ENCODE measurements at regions not wholly inside any gene's neighbourhood (a gene's known extent, or its start where the extent isn't known, plus 50 kb on each side); places are given as distances from the start of the nearest gene placed in this dataset.
A peak's percentile ranks its signal among the peaks of the same experiment; 100 is the strongest.
"Not testable (repeated sequence)": the region's sequence is repeated elsewhere in the genome, so short reads cannot be mapped to it uniquely, and the experiment has no call there.

DNA sequence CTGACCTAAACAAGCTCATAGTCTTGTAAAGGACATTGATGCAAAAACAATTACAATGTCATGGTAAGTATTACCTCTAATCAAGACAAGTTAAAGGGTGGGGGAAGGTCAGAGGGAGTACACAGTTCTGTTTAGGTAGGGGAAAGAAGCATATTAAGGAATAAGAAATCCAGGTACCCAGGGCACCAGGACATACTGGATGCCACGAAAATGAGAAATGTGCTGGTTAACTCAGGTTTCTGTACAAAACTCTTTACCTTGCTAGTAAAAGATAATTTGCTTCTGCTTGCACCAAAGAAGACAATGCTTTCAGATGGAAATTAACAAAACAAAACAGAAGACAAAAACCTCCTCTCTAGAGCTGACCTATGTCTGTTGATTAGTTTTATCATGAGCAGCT, 70.7 kb upstream of the MED13 start:
- no peak overlapping the region for H3K4me2 ChIP-seq
- H3K4me1 ChIP-seq = no peaks in the 10 kb centered on the region
- no peaks in the 10 kb centered on the region for H3K27me3 ChIP-seq
- H3K9me3 ChIP-seq (replicated peaks in 1 of 11) = peaks cover 21 to 40% (median 28%) of the 10 kb centered on the region in 11 experiments
- H3K36me3 ChIP-seq = no peaks in the 10 kb centered on the region
- no peak overlapping the region for H3K4me3 ChIP-seq
- no peak overlapping the region for H3K9ac ChIP-seq
- no peak overlapping the region for H3K27ac ChIP-seq
- no peak for TF ChIP-seq Cebpa-rat (IDR thresholded peaks at IDR 0.05)
- H4K20me1 ChIP-seq = no peaks in the 10 kb centered on the region

DNA sequence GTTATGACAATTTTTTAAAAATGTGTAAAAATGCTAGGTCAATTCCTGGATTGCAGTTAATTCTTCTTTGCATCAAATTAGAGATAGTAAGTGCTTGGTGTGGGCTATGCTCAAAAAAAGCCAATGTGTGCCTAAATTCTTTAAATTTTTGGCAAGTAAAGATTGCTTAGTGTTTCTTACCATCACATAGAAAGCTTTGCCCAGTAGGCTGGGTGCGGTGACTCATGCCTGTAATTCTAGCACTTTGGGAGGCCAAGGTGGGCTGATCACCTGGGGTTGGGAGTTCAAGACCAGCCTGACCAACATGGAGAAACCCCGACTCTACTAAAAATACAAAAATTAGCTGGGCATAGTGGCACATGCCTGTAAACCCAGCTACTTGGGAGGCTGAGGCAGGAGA, 70.0 kb upstream of the MED13 start:
- H3K27me3 ChIP-seq, H3K4me3 ChIP-seq, H3K36me3 ChIP-seq, H3K27ac ChIP-seq, H3K9ac ChIP-seq, H4K20me1 ChIP-seq, H3K4me2 ChIP-seq, H3K4me1 ChIP-seq: not testable (repeated sequence)
- peaks cover 20 to 34% (median 26%) of the 10 kb centered on the region in 11 experiments for H3K9me3 ChIP-seq (replicated peaks in 1 of 11)

DNA sequence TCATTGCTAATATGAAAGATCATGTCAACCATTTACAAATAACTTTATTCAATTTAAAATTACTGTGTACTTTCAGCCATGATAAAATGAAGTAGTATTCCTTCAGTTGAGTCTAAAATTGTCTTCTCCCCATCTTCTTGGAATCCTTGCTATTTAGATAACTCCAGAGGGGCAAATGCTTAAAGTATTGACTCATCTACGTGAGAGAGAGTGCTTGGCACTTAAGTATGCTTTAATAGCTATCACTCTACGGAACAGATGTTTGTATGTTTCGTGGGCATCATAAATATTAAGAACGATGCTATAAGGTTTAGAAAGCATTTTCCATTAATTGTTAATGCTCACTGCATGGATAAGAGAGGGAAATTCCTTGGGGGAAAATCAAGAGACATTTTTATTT, 69.3 kb upstream of the MED13 start:
- no peak overlapping the region for H3K4me2 ChIP-seq
- no peaks in the 10 kb centered on the region for H3K36me3 ChIP-seq
- no peaks in the 10 kb centered on the region for H3K4me1 ChIP-seq
- H3K27me3 ChIP-seq = no peaks in the 10 kb centered on the region
- no peaks in the 10 kb centered on the region for H4K20me1 ChIP-seq
- no peak overlapping the region for H3K27ac ChIP-seq
- H3K4me3 ChIP-seq = no peak overlapping the region
- no peak overlapping the region for H3K9ac ChIP-seq
- H3K9me3 ChIP-seq (replicated peaks in 1 of 11) = peaks cover 18 to 27% (median 21%) of the 10 kb centered on the region in 11 experiments
- TF ChIP-seq Cebpa-rat (IDR thresholded peaks at IDR 0.05) = no peak

DNA sequence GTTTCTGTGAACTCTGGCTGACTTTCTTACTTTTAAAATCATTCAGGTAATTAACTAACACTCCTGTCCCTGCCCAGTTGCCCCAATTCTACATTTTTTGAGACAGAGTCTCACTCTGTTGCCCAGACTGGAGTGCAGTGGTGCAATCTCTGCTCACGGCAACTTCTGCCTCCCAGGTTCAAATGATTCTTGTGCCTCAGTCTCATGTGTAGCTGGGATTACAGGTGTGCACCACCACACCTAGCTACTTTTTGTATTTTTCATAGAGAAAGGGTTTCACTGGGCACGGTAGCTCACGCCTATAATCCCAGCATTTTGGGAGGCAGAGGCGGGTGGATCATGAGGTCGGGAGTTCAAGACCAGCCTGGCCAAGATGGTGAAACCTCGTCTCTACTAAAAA, 66.2 kb upstream of the MED13 start:
- not testable (repeated sequence) for H3K4me2 ChIP-seq, H3K27me3 ChIP-seq

DNA sequence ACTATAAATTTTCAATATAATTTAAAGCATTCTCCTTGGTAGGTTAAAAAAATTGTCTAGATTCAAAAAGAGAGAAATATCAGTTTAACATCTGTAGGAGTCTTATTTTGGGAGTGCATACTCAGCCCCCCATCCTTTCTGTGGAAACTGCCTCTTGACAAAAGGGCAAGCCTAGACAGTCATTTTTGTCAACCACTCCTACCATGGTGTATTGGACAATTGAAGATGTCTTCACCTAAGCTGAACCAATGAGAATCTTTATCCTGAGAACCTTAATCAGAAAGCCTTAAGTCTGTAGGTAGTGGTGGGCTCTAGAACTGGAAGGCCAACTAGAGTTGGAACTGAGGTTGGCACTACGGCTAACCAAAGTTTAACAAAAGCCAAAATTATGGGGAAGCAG, 65.7 kb upstream of the MED13 start:
- Histone ChIP-seq H3K9me3 (replicated peaks in 1 of 11) (no peaks in the 10 kb centered on the region), H3K4me3 (no peak overlapping the region), H4K20me1 (no peaks in the 10 kb centered on the region), H3K4me1 (no peaks in the 10 kb centered on the region), H3K9ac (no peak overlapping the region), H3K36me3 (no peaks in the 10 kb centered on the region), H3K27me3 (no peaks in the 10 kb centered on the region), H3K4me2 (no peak overlapping the region), H3K27ac (no peak overlapping the region)
- TF ChIP-seq Cebpa-rat (IDR thresholded peaks at IDR 0.05) = no peak

More for the DNA sequence above, 66.2 kb upstream of the MED13 start:
- not testable (repeated sequence) for H3K36me3 ChIP-seq; H3K9me3 ChIP-seq (replicated peaks in 1 of 11); H4K20me1 ChIP-seq; H3K4me3 ChIP-seq; H3K4me1 ChIP-seq; H3K27ac ChIP-seq; H3K9ac ChIP-seq

DNA sequence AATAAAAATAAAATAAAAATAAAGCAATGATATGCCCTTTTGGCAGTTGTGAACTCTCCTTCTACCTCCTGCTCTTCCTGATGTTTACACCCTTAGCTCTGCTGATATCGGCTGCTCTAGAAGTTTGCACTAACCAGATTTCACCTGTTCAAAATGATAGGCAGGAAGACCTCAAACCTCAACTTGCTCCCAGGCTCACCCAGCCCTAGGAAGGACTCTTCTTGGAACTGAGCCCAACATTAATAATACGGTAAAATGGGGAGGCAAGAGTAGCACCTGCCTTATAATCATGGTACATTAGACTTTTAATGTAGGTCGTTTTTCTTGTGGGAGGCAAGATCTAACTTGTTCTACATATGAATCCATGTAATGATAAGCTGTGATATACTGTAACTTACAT, 61.2 kb upstream of the MED13 start:
- H3K4me3 ChIP-seq = no peak overlapping the region
- no peaks in the 10 kb centered on the region for H4K20me1 ChIP-seq
- H3K27me3 ChIP-seq = no peaks in the 10 kb centered on the region
- H3K4me2 ChIP-seq = no peak overlapping the region
- no peak overlapping the region for H3K27ac ChIP-seq
- H3K4me1 ChIP-seq = peaks cover 0 to 2% (median 0%) of the 10 kb centered on the region in 10 experiments; a peak in 2 of 20 replicates
- no peak overlapping the region for H3K9ac ChIP-seq
- no peak for TF ChIP-seq Cebpa-rat (IDR thresholded peaks at IDR 0.05)
- H3K36me3 ChIP-seq = no peaks in the 10 kb centered on the region
- H3K9me3 ChIP-seq (replicated peaks in 1 of 11) = no peaks in the 10 kb centered on the region

DNA sequence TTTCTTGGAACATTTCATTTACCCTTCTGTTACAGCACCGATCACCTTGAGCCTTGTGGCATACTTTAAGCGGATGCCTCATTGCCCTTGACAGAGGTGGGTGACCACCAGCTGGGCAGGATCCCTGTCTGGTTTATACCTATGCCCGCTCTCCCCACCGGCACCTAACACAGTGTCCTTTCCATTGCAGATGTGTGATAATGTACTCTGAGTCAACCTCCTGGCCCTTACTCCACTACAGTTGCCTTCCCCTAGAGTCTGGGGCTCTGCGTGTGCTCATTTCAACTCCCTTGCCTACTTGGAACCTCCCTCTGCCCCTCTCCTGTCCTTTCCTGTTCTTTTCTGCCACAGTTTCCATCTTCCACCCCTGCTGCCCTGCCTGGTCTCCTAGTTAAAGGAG, 60.2 kb upstream of the MED13 start:
- H3K9ac ChIP-seq = no peak overlapping the region
- peaks cover 0 to 9% (median 0%) of the 10 kb centered on the region in 10 experiments; a peak in 5 of 20 replicates for H3K4me1 ChIP-seq
- TF ChIP-seq Cebpa-rat (IDR thresholded peaks at IDR 0.05) = no peak
- no peak overlapping the region for H3K4me2 ChIP-seq
- no peak overlapping the region for H3K4me3 ChIP-seq
- H3K36me3 ChIP-seq = no peaks in the 10 kb centered on the region
- no peaks in the 10 kb centered on the region for H4K20me1 ChIP-seq
- no peak overlapping the region for H3K27ac ChIP-seq
- H3K9me3 ChIP-seq (replicated peaks in 1 of 11) = no peaks in the 10 kb centered on the region
- H3K27me3 ChIP-seq = no peaks in the 10 kb centered on the region

DNA sequence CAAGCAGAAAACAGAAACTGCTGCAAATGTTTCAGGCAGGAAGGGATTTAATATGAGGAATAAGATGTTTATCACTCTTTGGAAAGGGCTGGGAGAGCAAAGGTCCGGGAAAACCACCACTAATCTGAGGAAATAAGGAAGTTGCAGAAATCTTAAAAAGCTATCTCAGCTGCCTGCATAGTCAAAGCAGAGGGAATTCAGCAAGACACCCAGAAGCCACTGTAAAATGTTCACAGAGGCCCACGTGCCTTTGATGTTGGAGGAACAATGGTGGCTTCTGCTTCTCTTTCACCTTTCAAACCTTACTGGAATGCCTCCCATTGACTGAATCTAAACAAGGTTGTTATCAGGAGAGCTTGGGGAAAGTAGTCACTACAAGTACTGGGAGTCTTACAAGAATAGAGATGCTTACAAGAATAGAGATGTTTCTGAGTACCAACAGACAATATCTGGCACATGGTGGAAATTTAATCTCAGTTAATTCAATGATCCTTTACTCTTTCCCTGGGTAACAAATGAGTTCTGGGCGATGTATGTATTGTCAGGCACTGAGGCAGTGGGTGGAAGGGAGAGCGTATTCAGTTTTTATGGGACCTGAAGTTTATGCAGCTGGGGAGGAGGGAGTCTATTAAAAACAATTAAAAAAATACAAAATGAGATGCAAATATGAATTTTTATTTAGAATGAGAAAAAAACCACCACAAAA, 56.1 kb upstream of the MED13 start:
- TF ChIP-seq Cebpa-rat (IDR thresholded peaks at IDR 0.05) = no peak
- no peaks in the 10 kb centered on the region for H4K20me1 ChIP-seq
- peaks cover 0 to 26% (median 6%) of the 10 kb centered on the region in 10 experiments; a peak in 12 of 20 replicates for H3K4me1 ChIP-seq
- no peaks in the 10 kb centered on the region for H3K27me3 ChIP-seq
- no peaks in the 10 kb centered on the region for H3K36me3 ChIP-seq
- H3K9ac ChIP-seq = no peak overlapping the region
- no peaks in the 10 kb centered on the region for H3K9me3 ChIP-seq (replicated peaks in 1 of 11)
- H3K4me3 ChIP-seq = no peak overlapping the region
- no peak overlapping the region for H3K27ac ChIP-seq
- H3K4me2 ChIP-seq = peak overlapping the region in 2 of 11 experiments; percentile 0 to 28; a peak in 2 of 22 replicates

DNA sequence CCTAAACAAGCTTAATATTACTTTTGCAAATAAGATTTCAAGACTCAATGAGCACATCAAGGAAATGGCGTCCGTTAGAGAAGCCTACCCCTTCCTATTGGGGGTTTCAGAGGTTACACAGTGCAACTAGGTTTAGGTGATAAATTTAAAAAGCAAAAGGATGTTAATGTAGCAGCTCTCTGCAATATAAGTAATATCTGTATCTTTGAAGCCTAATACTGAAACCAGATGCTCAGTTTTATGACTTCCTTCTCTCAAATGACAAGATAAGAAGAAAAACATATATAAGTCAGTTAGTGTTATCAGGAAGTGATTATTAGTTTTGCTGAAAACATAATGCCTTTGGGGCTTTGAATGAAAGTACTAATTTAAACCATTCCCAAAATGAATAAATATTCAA, 54.3 kb upstream of the MED13 start:
- H3K27me3 ChIP-seq = no peaks in the 10 kb centered on the region
- H3K9ac ChIP-seq = no peak overlapping the region
- H4K20me1 ChIP-seq = no peaks in the 10 kb centered on the region
- 0 out of 22 replicates have a peak overlapping the region, but pooled peaks of 1 of the 11 experiments have one; percentile 9 for H3K27ac ChIP-seq
- H3K4me3 ChIP-seq = no peak overlapping the region
- no peak for TF ChIP-seq Cebpa-rat (IDR thresholded peaks at IDR 0.05)
- no peaks in the 10 kb centered on the region for H3K36me3 ChIP-seq
- peaks cover 0 to 26% (median 6%) of the 10 kb centered on the region in 10 experiments; a peak in 12 of 20 replicates for H3K4me1 ChIP-seq
- H3K4me2 ChIP-seq = peak overlapping the region in 6 of 11 experiments; percentile 3 to 66 (median 30); a peak in 8 of 22 replicates
- peaks cover 0 to 5% (median 2%) of the 10 kb centered on the region in 11 experiments; a peak in 10 of 22 replicates for H3K9me3 ChIP-seq (replicated peaks in 1 of 11)
